ACC112 (cell line): ENCODE measurements at regions not wholly inside any gene's neighbourhood (a gene's known extent, or its start where the extent isn't known, plus 50 kb on each side); places are given as distances from the start of the nearest gene placed in this dataset.
"Not testable (repeated sequence)": the region's sequence is repeated elsewhere in the genome, so short reads cannot be mapped to it uniquely, and the experiment has no call there.

ENCODE experiments used
- H2AFZ ChIP-seq: fragments of 200-600 bp; sonication (generic); one replicate; pipeline ENCODE4 v1.6.0; 2017; ENCODE audit warnings: antibody characterized with exemption, low read length; ENCODE audit not compliant: unreplicated experiment
- H3K27ac ChIP-seq: fragments of 200-600 bp; sonication (generic); 2 replicates; pipeline ENCODE4 v1.5.1; 2014; ENCODE audit warnings: low read depth, mild to moderate bottlenecking, antibody characterized with exemption, low read length, moderate library complexity
- H3K27me3 ChIP-seq: fragments of 200-600 bp; sonication (generic); 2 replicates; pipeline ENCODE4 v1.6.1; 2014; ENCODE audit warnings: mild to moderate bottlenecking, antibody characterized with exemption, low read length, moderate library complexity, mixed read lengths; ENCODE audit not compliant: insufficient read depth
- H3K36me3 ChIP-seq: fragments of 200-600 bp; sonication (generic); 2 replicates; pipeline ENCODE4 v1.6.1; 2016; ENCODE audit warnings: mild to moderate bottlenecking, antibody characterized with exemption, low read length, moderate library complexity, mixed read lengths; ENCODE audit not compliant: insufficient read depth
- H3K4me1 ChIP-seq: fragments of 200-600 bp; sonication (generic); one replicate; pipeline ENCODE4 v1.6.1; 2016; ENCODE audit warnings: low read length, mixed read lengths; ENCODE audit not compliant: insufficient read depth, unreplicated experiment, control insufficient read depth
- H3K4me3 ChIP-seq: fragments of 200-600 bp; sonication (generic); 2 replicates; pipeline ENCODE4 v1.5.1; 2014; ENCODE audit warnings: mild to moderate bottlenecking, low read depth, low read length
- H3K79me2 ChIP-seq: fragments of 200-600 bp; sonication (generic); one replicate; pipeline ENCODE4 v1.6.0; 2016; ENCODE audit warnings: low read length; ENCODE audit not compliant: control insufficient read depth, unreplicated experiment, insufficient read depth

DNA sequence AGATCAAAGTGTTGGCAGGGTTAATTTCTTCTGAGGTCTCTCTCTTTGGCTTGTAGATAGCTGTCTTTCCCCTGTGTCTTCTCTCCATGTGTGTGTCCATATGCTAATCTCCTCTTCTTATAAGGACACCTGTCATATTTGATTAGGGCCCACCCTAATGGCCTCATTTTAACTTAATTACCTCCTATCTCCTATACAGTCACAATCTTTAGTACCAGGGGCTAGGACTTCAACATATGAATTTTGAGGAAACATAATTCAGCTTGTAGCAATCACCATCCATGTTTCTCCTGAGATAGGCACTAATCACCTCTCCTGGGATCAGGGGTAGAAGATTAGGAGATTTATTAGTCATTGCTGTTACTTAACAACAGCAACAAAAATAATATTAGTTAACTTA lies 196.1 kb upstream of the RXFP2 start:
- peaks cover 22% of the 10 kb centered on the region for H3K4me1 ChIP-seq
- H3K79me2 ChIP-seq: no peaks in the 10 kb centered on the region
- H3K4me3 ChIP-seq: no peak overlapping the region
- H3K27ac ChIP-seq: no peak overlapping the region
- no peaks in the 10 kb centered on the region for H3K36me3 ChIP-seq
- H2AFZ ChIP-seq: no peak overlapping the region
- H3K27me3 ChIP-seq: no peaks in the 10 kb centered on the region

- Histone ChIP-seq H3K4me3 (peak overlapping the region; percentile 65), H2AFZ (peak overlapping the region; percentile 93), H3K79me2 (no peaks in the 10 kb centered on the region), H3K4me1 (peaks cover 12% of the 10 kb centered on the region), H3K27me3 (no peaks in the 10 kb centered on the region), H3K27ac (no peak overlapping the region), H3K36me3 (no peaks in the 10 kb centered on the region)
Observed at GRCh38 chr13:31545616-31546015, 193.7 kb upstream of the RXFP2 start.

- H3K27me3 ChIP-seq: no peaks in the 10 kb centered on the region
- peaks cover 18% of the 10 kb centered on the region for H3K4me1 ChIP-seq
- peak overlapping the region; percentile 88 for H2AFZ ChIP-seq
- no peaks in the 10 kb centered on the region for H3K36me3 ChIP-seq
- peak overlapping the region; percentile 37; the same call in 1 of the 2 replicates for H3K4me3 ChIP-seq
- peak overlapping the region; percentile 49 for H3K27ac ChIP-seq
- H3K79me2 ChIP-seq: no peaks in the 10 kb centered on the region
Observed at GRCh38 chr13:31556376-31556775, 182.9 kb upstream of the RXFP2 start.

- not testable (repeated sequence) for H3K36me3 ChIP-seq, H2AFZ ChIP-seq, H3K4me1 ChIP-seq, H3K27ac ChIP-seq, H3K4me3 ChIP-seq, H3K79me2 ChIP-seq, H3K27me3 ChIP-seq
Observed at GRCh38 chr13:31584221-31584620, 155.1 kb upstream of the RXFP2 start.

- Histone ChIP-seq H3K4me1 (no peaks in the 10 kb centered on the region), H2AFZ (no peak overlapping the region), H3K27ac (no peak overlapping the region), H3K4me3 (no peak overlapping the region), H3K36me3 (no peaks in the 10 kb centered on the region), H3K27me3 (no peaks in the 10 kb centered on the region), H3K79me2 (no peaks in the 10 kb centered on the region)
Observed at GRCh38 chr13:31587698-31588266, 151.5 kb upstream of the RXFP2 start.

GRCh38 chr13:31588316-31588715 lies 151.0 kb upstream of the RXFP2 start:
- no peaks in the 10 kb centered on the region for H3K4me1 ChIP-seq
- no peaks in the 10 kb centered on the region for H3K79me2 ChIP-seq
- H2AFZ ChIP-seq: no peak overlapping the region
- H3K36me3 ChIP-seq: no peaks in the 10 kb centered on the region
- no peak overlapping the region for H3K4me3 ChIP-seq
- H3K27me3 ChIP-seq: no peaks in the 10 kb centered on the region
- no peak overlapping the region for H3K27ac ChIP-seq

DNA sequence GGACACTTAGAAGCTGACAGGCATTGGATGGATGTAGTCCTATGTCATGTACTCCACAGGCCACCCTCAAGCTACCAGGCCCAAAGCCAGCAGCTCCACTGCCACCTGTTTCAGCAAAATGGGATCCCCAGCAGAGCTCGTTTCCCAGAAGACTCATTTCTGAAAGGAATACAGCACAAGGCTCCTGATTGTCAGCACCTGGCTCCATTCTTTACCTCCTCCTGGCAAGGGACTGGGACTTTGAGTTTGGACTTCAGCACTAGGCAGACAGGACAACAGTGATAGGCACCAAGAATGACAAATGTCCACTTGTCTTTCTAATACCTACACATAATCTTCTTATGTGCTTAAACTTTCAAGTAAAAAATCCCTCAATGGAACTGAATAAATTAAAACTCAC lies 150.4 kb upstream of the RXFP2 start:
- Histone ChIP-seq H3K36me3 (no peaks in the 10 kb centered on the region), H3K27me3 (no peaks in the 10 kb centered on the region), H2AFZ (no peak overlapping the region), H3K4me3 (no peak overlapping the region), H3K4me1 (no peaks in the 10 kb centered on the region), H3K27ac (no peak overlapping the region), H3K79me2 (no peaks in the 10 kb centered on the region)

- Histone ChIP-seq H3K27ac (no peak overlapping the region), H3K4me1 (peaks cover 21% of the 10 kb centered on the region), H2AFZ (no peak overlapping the region), H3K79me2 (no peaks in the 10 kb centered on the region), H3K36me3 (no peaks in the 10 kb centered on the region), H3K4me3 (no peak overlapping the region), H3K27me3 (no peaks in the 10 kb centered on the region)
Observed at GRCh38 chr13:31591642-31592233, 147.6 kb upstream of the RXFP2 start.

DNA sequence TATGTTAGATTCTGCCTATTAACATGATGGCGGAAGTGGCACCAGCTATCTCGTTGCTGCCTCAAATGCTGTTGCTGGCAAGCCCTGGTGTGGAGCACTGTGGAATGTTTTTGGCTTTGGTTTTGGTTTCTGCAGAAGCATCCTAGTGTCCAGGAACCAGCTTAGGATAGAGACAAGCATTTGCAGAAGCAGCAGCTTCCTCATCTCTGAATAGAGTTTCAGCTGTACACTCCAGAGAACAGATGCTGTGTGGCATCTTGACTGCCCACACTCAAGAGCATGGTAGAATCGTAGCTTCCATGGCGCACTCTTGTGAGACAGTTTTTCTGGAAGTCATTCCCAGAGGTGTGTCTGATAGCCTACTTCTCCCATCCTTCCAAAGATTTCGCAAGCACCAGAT lies 145.3 kb upstream of the RXFP2 start:
- no peaks in the 10 kb centered on the region for H3K79me2 ChIP-seq
- no peaks in the 10 kb centered on the region for H3K36me3 ChIP-seq
- H3K27ac ChIP-seq: no peak overlapping the region
- no peak overlapping the region for H2AFZ ChIP-seq
- peaks cover 21% of the 10 kb centered on the region for H3K4me1 ChIP-seq
- H3K4me3 ChIP-seq: no peak overlapping the region
- H3K27me3 ChIP-seq: no peaks in the 10 kb centered on the region

DNA sequence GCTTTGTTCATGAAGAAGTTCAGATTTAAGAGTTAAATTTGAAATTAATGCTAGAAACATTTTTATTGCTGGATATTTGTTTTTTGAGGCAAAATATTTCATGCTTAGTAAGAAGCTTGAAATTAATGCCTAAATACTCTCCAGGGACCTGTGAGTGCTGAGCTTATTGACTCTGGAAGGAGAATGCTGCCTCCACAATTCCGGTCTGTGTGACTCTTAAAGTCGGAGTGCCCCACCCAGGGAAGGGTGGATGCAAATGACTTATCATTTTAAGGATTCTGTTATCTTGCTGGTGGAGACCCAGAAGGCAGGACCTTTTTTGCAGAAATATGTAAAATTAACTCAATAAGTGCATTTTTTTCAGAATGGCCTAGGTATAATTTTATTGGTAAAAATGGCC lies 143.8 kb upstream of the RXFP2 start:
- Histone ChIP-seq H3K4me3 (peak overlapping the region; percentile 26; the same call in 1 of the 2 replicates), H3K79me2 (no peaks in the 10 kb centered on the region), H3K36me3 (no peaks in the 10 kb centered on the region), H3K27me3 (no peaks in the 10 kb centered on the region), H3K27ac (peak overlapping the region; percentile 5; the same call in 1 of the 2 replicates), H2AFZ (no peak overlapping the region), H3K4me1 (peaks cover 21% of the 10 kb centered on the region)

DNA sequence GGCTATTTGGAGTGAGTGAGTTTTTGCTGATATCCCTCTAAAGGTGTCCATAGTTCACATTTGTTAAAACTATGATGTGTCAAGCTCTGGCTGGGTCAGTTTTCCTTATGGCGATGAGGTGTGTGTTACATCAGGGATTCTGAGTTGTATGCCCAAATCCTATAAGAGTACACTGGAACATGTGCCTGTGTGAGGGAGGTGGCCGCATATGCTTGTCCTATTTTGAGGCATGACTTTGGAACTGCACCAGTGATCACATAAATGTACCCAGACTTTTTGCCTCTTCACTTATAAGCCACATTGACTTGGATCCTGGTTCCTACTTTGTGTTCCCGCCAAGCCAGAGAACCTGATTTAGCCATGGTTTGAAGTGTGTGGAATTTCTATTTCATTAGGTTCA lies 140.3 kb upstream of the RXFP2 start:
- Histone ChIP-seq H3K27ac (no peak overlapping the region), H3K4me3 (no peak overlapping the region), H3K27me3 (no peaks in the 10 kb centered on the region), H2AFZ (no peak overlapping the region), H3K4me1 (peaks cover 20% of the 10 kb centered on the region), H3K79me2 (no peaks in the 10 kb centered on the region), H3K36me3 (no peaks in the 10 kb centered on the region)
